Endothelial cell of umbilical vein (primary cell): ENCODE measurements at regions not wholly inside any gene's neighbourhood (a gene's known extent, or its start where the extent isn't known, plus 50 kb on each side); places are given as distances from the start of the nearest gene placed in this dataset.

ENCODE experiments used
- BruUV-seq: library from RNA; stranded (reverse); fragments of 400-500 nt; replicated peaks from 2 replicates; lab custom pipeline; 2021; lab: Mats Ljungman, UMichigan
- CTCF ChIA-PET: fragments of 300-600, 350-600 bp; sonication (Branson Sonifier 250); formaldehyde crosslinking; loops from one replicate; lab custom pipeline; 2021; ENCODE audit warnings: antibody characterized with exemption, inconsistent platforms; lab: Charles Lee
- POLR2A ChIA-PET: fragments of 300-600, 350-600 bp; sonication (Branson Sonifier 250); formaldehyde crosslinking; loops from one replicate; lab custom pipeline; 2021; ENCODE audit warnings: antibody characterized with exemption, inconsistent platforms; lab: Charles Lee
- DNase-seq: peaks from one replicate; pipeline ENCODE4 v3.0.0-alpha.2; 2011; ENCODE audit warnings: low read depth, low spot score
- FAIRE-seq: peaks from 2 replicates; lab custom pipeline; 2011; peaks lifted over from hg19 to GRCh38; lab: Jason Lieb, UNC
- H2AFZ ChIP-seq: 2 replicates; pipeline ENCODE4 v1.6.0; 2012; ENCODE audit warnings: low read depth, low read length, control low read depth, inconsistent platforms
- H3K27ac ChIP-seq: 2 replicates; pipeline ENCODE4 v1.5.1; 2011; ENCODE audit warnings: low read depth, mild to moderate bottlenecking, control low read depth, low read length, moderate library complexity; ENCODE audit not compliant: insufficient read depth
- H3K27me3 ChIP-seq, 2 experiments: 2 replicates each; pipeline versions ENCODE4 v1.6.0 to v1.6.1; 2011; ENCODE audit warnings: low read length in 2 of 2, mixed read lengths in 1 of 2; ENCODE audit not compliant: control insufficient read depth in 2 of 2, insufficient read depth in 2 of 2
- H3K36me3 ChIP-seq, 2 experiments: 2 replicates in 1 of 2; 3 replicates in 1 of 2; pipeline ENCODE4 v1.5.1; 2011; ENCODE audit warnings: low read length in 2 of 2, mild to moderate bottlenecking in 1 of 2, moderate library complexity in 1 of 2; ENCODE audit not compliant: control insufficient read depth in 2 of 2, insufficient read depth in 2 of 2; ENCODE audit errors: extremely low read depth in 1 of 2
- H3K4me1 ChIP-seq: 3 replicates; pipeline ENCODE4 v1.5.1; 2011; ENCODE audit warnings: mild to moderate bottlenecking, low read length; ENCODE audit not compliant: control insufficient read depth, insufficient read depth; ENCODE audit errors: extremely low read depth
- H3K4me2 ChIP-seq: 2 replicates; pipeline ENCODE4 v1.6.1; 2011; ENCODE audit warnings: low read length, control low read depth, mixed read lengths; ENCODE audit not compliant: insufficient read depth
- H3K4me3 ChIP-seq, 3 experiments: fragments of 200-600 bp in 1 of 3; sonication (generic), shearing (Covaris generic) in 1 of 3; replicated peaks in 1 of 3; 2 replicates each; pipeline ENCODE4 v1.5.1; 2011 to 2016; ENCODE audit warnings: control low read depth in 3 of 3, low read length in 3 of 3, mild to moderate bottlenecking in 2 of 3, inconsistent platforms in 1 of 3, low read depth in 1 of 3, moderate library complexity in 1 of 3; ENCODE audit not compliant: insufficient read depth in 1 of 3
- H3K79me2 ChIP-seq: 2 replicates; pipeline ENCODE4 v1.6.0; 2012; ENCODE audit warnings: low read length, inconsistent platforms; ENCODE audit not compliant: control insufficient read depth, insufficient read depth
- H3K9ac ChIP-seq: replicated peaks from 2 replicates; pipeline ENCODE3; 2011; ENCODE audit warnings: low read length, control low read depth; ENCODE audit not compliant: insufficient read depth; ENCODE audit errors: extremely low read depth
- H3K9me1 ChIP-seq: replicated peaks from 3 replicates; pipeline ENCODE4 v1.6.0; 2011; ENCODE audit warnings: mild to moderate bottlenecking, low read length; ENCODE audit not compliant: control insufficient read depth, insufficient read depth; ENCODE audit errors: extremely low read depth
- H3K9me3 ChIP-seq: replicated peaks from 2 replicates; pipeline ENCODE4 v1.5.1; 2012; ENCODE audit warnings: low read length, inconsistent platforms; ENCODE audit not compliant: control insufficient read depth, insufficient read depth
- H4K20me1 ChIP-seq: replicated peaks from 2 replicates; pipeline ENCODE3; 2011; ENCODE audit warnings: mild to moderate bottlenecking, low read length; ENCODE audit not compliant: control insufficient read depth, insufficient read depth; ENCODE audit errors: extremely low read depth
- EZH2 ChIP-seq: IDR thresholded peaks from 2 replicates; pipeline ENCODE4 v1.6.1; 2012; ENCODE audit warnings: borderline replicate concordance, low read depth, mild to moderate bottlenecking, moderate library complexity, low read length, inconsistent platforms; ENCODE audit not compliant: severe bottlenecking
- GATA2 ChIP-seq: IDR thresholded peaks from 2 replicates; pipeline ENCODE4 v1.7.0; 2011; ENCODE audit warnings: low read depth, mild to moderate bottlenecking, moderate library complexity, mixed read lengths, low read length; ENCODE audit not compliant: insufficient read length, insufficient read depth
- JUN ChIP-seq: IDR thresholded peaks from 2 replicates; pipeline ENCODE4 v1.6.1; 2011; ENCODE audit warnings: borderline replicate concordance, low read depth; ENCODE audit not compliant: insufficient read length, insufficient read depth
- MYC ChIP-seq: IDR thresholded peaks from one replicate; pipeline ENCODE4 v1.6.1; 2011; ENCODE audit warnings: mild to moderate bottlenecking, low read depth, low read length
- POLR2A ChIP-seq: IDR thresholded peaks from 2 replicates; pipeline ENCODE4 v1.6.1; 2012; ENCODE audit warnings: low read depth, mild to moderate bottlenecking, control low read depth, low read length
- POLR2AphosphoS5 ChIP-seq: IDR thresholded peaks from 2 replicates; pipeline ENCODE4 v1.6.1; 2012; ENCODE audit warnings: low read depth, mild to moderate bottlenecking, control low read depth, low read length, moderate library complexity; ENCODE audit not compliant: insufficient read depth
- dilution Hi-C: fragments of 300-500 bp; cut with MboI; formaldehyde crosslinking; loops from one replicate; pipeline ENCODE4 v1.15.0; 2019; ENCODE audit warnings: low sequenced_read_pairs; ENCODE audit not compliant: extremely low pct_ligation_motif_present
- intact Hi-C: fragments of 100-400 bp; cut with micrococcal nuclease; formaldehyde crosslinking; loops from one replicate; pipeline ENCODE4 v1.10.0; 2022
- TF ChIP-seq, protein P1 (sequence below): IDR thresholded peaks from 2 replicates; pipeline ENCODE4 v1.6.1; 2011; ENCODE audit not compliant: insufficient read depth, insufficient read length
- TF ChIP-seq, protein P2 (sequence below), 2 donors: IDR thresholded peaks; 1 replicate in 1 of 2; 2 replicates in 1 of 2; pipeline ENCODE4 v1.5.1; 2011; ENCODE audit warnings: low read length in 2 of 2, mild to moderate bottlenecking in 2 of 2, moderate library complexity in 2 of 2, control low read depth in 1 of 2, inconsistent platforms in 1 of 2, low read depth in 1 of 2; ENCODE audit not compliant: insufficient read depth in 1 of 2; ENCODE audit errors: extremely low read depth in 1 of 2

DNA sequence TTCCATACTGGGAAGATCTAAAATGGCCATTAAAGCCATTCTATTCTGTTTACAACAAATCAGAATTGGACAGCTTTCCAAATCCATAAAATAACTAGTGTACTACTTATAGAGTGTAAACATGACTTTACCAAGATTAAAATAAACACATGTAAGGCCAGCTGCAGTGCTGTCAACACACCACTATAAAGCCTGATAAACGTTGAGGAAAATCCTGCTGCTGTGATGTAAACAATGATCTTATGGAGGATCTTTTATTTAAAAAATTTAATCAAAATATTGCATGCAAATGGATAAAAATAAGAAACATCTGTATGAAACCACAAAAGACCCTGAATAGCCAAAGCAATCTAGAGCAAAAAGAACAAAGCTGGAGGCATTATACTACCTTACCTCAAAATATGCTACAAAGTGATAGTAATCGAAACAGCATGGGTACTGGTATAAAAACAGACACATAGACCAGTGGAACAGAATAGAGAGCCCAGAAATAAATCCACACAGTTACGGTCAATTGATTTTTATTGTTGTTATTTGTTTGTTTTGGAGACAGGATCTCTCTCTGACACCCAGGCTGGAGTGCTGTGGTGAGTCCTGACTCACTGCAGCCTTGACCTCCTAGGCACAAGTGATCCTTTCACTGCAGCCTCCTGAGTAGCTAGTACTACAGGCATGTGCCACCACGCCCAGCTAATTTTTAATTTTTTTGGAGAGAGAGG is 428.8 kb upstream of the C2CD4B start:
- H3K9me3 ChIP-seq: no peaks in the 10 kb centered on the region
- H3K27me3 ChIP-seq: no peaks in the 10 kb centered on the region
- no peaks in the 10 kb centered on the region for H3K79me2 ChIP-seq
- H3K9me1 ChIP-seq: no peaks in the 10 kb centered on the region
- intact Hi-C loops: no loop called here
- H3K4me2 ChIP-seq: no peak overlapping the region
- DNase-seq (no peak), FAIRE-seq (no peak)
- H4K20me1 ChIP-seq: no peaks in the 10 kb centered on the region
- H3K9ac ChIP-seq: no peak overlapping the region
- dilution Hi-C loops: no loop called here
- H3K27ac ChIP-seq: no peak overlapping the region
- H3K4me1 ChIP-seq: no peaks in the 10 kb centered on the region
- no peak for TF ChIP-seq EZH2
- TF ChIP-seq POLR2A: no peak
- no peak for TF ChIP-seq JUN
- TF ChIP-seq GATA2: no peak
- TF ChIP-seq, protein P1, sequence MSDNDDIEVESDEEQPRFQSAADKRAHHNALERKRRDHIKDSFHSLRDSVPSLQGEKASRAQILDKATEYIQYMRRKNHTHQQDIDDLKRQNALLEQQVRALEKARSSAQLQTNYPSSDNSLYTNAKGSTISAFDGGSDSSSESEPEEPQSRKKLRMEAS: no peak
- TF ChIP-seq MYC: no peak
- no peak for TF ChIP-seq POLR2AphosphoS5
- TF ChIP-seq, protein P2, sequence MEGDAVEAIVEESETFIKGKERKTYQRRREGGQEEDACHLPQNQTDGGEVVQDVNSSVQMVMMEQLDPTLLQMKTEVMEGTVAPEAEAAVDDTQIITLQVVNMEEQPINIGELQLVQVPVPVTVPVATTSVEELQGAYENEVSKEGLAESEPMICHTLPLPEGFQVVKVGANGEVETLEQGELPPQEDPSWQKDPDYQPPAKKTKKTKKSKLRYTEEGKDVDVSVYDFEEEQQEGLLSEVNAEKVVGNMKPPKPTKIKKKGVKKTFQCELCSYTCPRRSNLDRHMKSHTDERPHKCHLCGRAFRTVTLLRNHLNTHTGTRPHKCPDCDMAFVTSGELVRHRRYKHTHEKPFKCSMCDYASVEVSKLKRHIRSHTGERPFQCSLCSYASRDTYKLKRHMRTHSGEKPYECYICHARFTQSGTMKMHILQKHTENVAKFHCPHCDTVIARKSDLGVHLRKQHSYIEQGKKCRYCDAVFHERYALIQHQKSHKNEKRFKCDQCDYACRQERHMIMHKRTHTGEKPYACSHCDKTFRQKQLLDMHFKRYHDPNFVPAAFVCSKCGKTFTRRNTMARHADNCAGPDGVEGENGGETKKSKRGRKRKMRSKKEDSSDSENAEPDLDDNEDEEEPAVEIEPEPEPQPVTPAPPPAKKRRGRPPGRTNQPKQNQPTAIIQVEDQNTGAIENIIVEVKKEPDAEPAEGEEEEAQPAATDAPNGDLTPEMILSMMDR (IDR thresholded peaks at IDR 0.05; ENCODE audit: extremely low read depth in 1 of 2, insufficient read depth in 1 of 2, low read depth in 1 of 2, low read length in 2 of 2): no peak
- no TSS peak for BruUV-seq
- H3K4me3 ChIP-seq: no peak overlapping the region
- ChIA-PET CTCF (interaction anchor here (2.0 kb wide), 1 partner anchor 8 kb away, joined by 4 read pairs; no protein-coding TSS in a partner anchor), POLR2A (no interaction called here)
- no peaks in the 10 kb centered on the region for H3K36me3 ChIP-seq
- H2AFZ ChIP-seq: no peak overlapping the region
